ENCODE measurements at regions not wholly inside any gene's neighbourhood (a gene's known extent, or its start where the extent isn't known, plus 50 kb on each side); places are given as distances from the start of the nearest gene placed in this dataset.

DNA sequence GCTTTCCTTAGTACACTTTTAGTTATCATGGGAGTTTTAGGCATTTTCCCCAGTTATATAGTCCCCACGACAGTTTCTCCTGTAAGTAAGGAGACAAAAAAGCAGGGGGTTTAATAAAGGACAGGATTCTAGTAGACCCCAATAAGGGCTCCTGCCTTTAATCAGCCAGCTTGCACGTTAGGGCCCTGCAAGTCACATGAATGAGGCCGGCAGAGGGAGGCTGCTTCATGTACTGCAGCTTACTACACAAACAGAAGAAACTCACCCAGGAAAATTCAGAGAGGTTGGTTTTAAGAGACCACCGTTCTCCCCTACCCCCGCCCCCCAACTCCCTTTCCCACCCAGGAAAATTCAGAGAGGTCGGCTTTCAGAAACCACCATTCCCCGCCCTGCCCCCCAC, 229.7 kb upstream of the MOCS1 start:
- TF ChIP-seq, protein P1, sequence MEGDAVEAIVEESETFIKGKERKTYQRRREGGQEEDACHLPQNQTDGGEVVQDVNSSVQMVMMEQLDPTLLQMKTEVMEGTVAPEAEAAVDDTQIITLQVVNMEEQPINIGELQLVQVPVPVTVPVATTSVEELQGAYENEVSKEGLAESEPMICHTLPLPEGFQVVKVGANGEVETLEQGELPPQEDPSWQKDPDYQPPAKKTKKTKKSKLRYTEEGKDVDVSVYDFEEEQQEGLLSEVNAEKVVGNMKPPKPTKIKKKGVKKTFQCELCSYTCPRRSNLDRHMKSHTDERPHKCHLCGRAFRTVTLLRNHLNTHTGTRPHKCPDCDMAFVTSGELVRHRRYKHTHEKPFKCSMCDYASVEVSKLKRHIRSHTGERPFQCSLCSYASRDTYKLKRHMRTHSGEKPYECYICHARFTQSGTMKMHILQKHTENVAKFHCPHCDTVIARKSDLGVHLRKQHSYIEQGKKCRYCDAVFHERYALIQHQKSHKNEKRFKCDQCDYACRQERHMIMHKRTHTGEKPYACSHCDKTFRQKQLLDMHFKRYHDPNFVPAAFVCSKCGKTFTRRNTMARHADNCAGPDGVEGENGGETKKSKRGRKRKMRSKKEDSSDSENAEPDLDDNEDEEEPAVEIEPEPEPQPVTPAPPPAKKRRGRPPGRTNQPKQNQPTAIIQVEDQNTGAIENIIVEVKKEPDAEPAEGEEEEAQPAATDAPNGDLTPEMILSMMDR (IDR thresholded peaks at IDR 0.05; ENCODE audit: low read depth, low read length, missing control alignments) = no peak
- H3K4me3 ChIP-seq (replicated peaks; ENCODE audit: low read depth, low read length) = no peak overlapping the region
- no peak for DNase-seq (ENCODE audit: extremely low read depth, low read depth)

DNA sequence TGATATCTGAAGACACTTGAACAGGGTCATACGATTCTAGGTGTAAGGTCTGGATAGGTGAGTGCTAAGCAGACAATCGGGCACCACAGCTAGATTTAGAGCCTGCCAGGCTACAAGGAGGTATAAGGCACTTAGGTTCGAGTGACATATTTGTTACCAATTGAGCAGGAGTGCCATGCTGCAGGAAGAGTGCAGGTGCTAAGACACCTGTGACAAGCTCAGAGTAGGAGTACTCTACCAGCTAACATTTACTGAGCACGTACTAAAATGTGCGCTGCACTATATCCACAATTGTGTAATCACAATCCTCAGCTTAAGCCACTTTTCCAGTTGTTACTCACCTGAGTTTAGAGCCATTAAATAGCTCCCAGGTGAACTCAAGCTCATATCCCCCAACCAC, 227.8 kb upstream of the MOCS1 start:
- no peak for DNase-seq (ENCODE audit: extremely low read depth, low read depth)
- no peak overlapping the region for H3K4me3 ChIP-seq (replicated peaks; ENCODE audit: low read depth, low read length)
- TF ChIP-seq, protein P1 (IDR thresholded peaks at IDR 0.05; ENCODE audit: low read depth, low read length, missing control alignments) = no peak

DNA sequence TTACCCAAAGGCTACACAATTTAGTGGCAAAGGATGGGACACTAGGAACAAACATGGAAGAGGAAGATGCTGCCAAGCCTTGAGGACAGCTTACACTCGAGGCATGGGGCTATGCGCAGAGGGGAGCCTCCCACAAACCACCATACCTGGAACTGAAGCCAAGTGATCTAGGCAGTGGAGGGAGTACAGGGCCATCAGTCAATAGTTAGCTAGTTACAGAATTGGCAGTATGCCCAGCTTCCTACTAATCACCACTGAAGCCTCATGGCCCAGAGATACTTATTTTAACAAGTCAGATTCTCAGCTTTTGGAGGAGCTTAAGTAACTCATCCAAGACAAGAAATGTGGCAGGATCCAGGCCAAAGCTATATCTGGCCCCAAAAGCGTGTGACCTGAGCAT, 226.6 kb upstream of the MOCS1 start:
- no peak for DNase-seq (ENCODE audit: extremely low read depth, low read depth)
- TF ChIP-seq, protein P1 (IDR thresholded peaks at IDR 0.05; ENCODE audit: low read depth, low read length, missing control alignments) = no peak
- H3K4me3 ChIP-seq (replicated peaks; ENCODE audit: low read depth, low read length) = no peak overlapping the region

DNA sequence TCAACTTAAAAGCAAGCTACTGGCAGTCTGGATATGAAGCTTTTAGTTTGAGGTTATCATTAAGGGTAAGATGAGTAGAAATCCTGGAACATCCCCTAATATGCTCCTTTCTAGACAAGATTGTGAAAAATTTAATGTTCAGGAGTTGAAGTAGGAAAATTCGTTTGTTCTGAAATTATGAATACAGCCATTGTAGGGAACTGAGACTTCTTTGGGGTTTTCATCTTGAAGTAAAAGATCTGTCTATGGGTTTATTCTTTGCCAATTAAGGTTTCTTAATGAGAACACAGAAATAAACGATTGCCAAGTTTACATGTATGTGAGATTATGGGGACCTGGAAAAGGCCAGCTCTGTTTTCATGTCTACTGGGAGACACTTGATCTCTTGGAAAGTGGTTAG, 225.6 kb upstream of the MOCS1 start:
- no peak for DNase-seq (ENCODE audit: extremely low read depth, low read depth)
- H3K4me3 ChIP-seq (replicated peaks; ENCODE audit: low read depth, low read length) = no peak overlapping the region
- TF ChIP-seq, protein P1 (IDR thresholded peaks at IDR 0.05; ENCODE audit: low read depth, low read length, missing control alignments) = no peak

DNA sequence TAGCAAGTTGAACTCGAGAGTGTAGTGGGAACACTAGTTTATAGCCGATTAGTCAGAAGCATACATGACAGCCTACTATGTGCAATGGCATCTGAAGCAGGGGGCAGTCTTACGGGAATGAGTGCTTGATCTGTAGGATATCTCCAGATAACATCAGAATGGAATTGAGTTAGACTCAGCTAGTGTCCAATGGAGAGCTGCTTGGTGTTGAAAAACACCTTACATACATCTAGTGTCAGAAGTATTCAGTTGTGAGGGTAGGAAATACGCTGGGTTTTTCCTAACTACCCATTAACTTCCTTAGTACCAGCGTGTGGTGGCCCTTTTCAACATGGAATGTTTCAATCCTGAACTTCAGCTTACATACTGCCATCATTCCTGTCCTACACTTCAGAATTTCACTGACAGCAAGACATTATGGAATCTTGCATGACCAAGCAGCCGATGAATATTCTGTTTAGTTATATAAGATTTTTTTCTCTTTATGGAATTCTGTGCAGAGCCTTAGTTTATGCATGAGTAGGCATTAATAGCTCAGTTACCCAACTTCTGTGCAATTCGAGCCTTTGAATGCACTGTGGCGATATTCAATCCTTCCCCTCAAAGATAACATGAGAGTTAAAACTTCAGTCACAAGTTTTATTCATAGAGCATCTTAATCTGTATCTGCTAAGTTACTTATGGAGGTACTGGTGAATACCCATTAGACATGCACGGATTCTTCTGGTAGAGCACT, 218.6 kb upstream of the MOCS1 start:
- TF ChIP-seq, protein P1 (IDR thresholded peaks at IDR 0.05; ENCODE audit: low read depth, low read length, missing control alignments) = no peak
- DNase-seq (ENCODE audit: extremely low read depth, low read depth) = no peak
- no peak overlapping the region for H3K4me3 ChIP-seq (replicated peaks; ENCODE audit: low read depth, low read length)

DNA sequence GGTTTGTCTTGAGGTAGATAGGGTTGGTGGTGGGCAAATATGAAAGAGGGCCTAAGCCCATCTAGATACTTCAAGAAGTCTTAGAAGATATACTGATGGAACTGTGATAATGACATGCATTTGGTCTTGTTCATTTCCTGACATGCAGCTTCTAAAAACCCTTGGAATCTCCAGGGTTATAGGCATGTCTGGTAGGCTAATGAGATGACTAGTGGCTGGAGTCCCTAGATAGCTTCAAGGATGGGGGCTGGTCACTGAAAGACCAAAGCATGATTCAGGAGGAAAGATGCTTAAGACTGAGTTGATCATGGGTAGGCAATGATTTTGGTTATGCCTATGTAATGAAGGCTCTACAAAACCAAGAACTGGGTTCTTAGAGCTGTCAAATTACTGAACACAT, 217.9 kb upstream of the MOCS1 start:
- no peak for DNase-seq (ENCODE audit: extremely low read depth, low read depth)
- TF ChIP-seq, protein P1 (IDR thresholded peaks at IDR 0.05; ENCODE audit: low read depth, low read length, missing control alignments) = no peak
- no peak overlapping the region for H3K4me3 ChIP-seq (replicated peaks; ENCODE audit: low read depth, low read length)

Data from HFF-Myc (cell line).